Suppressor macrophage (primary cell): ENCODE measurements at regions not wholly inside any gene's neighbourhood (a gene's known extent, or its start where the extent isn't known, plus 50 kb on each side); places are given as distances from the start of the nearest gene placed in this dataset.

Experiments
- DNase-seq, 4 experiments: peaks; one replicate each; pipeline ENCODE4 v3.0.0-alpha.2; 2020 to 2022

DNA sequence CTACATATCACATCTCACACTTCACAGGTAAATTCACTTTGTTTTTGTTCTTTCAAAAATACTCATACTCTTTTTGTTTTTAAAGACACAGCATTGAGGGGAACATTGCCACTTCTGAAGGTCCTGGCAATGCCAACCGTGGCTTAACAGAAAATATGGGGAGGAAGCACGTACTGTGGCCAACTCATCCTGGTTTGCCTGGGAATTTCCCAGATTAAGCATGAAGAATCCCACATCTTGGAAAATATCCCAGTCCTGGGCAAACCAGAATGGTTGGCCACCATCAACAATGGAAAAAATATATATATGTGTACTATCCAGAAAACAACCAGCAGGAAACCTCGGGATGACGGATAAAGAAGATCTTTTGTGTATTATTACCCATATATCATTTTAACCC lies 1032.2 kb upstream of the SLC10A2 start:
- no peak for DNase-seq

DNA sequence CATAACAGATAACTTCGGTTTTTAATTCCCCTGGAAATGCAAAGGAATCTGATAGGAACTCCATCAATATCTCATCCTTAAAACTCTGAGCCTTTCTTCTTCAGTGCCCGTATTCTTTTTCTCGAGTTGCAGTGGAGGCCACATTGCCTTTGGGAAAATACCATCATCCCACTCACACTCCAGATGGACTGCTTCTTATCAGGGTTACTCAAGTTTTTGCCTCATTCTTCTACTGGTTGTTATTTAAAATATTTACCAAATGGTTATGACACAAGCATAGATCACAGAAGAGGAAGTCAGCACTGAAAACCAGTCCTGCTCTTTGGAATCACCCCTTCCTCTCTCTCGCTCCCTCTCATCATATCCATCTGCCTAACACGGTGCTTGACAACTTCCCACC lies 1020.5 kb upstream of the SLC10A2 start:
- no peak for DNase-seq

DNA sequence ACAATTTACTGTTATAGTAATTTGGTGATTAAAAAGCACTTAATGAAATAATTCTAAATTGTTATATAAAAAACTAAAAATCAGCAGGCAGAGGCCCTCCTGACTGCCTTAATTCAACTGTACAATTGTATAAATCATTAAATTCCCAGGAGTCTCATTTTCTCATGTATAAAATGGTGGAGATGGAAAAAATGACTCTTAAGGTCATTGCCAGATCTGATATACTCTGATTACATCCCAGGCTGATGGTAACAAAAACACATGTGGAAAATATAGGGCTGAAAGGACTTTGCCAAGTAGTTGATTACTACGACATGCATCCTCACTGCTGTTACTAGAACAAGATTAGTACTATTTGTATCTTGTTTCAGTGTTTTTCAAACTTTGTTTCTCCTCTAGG lies 1020.0 kb upstream of the SLC10A2 start:
- no peak for DNase-seq

DNA sequence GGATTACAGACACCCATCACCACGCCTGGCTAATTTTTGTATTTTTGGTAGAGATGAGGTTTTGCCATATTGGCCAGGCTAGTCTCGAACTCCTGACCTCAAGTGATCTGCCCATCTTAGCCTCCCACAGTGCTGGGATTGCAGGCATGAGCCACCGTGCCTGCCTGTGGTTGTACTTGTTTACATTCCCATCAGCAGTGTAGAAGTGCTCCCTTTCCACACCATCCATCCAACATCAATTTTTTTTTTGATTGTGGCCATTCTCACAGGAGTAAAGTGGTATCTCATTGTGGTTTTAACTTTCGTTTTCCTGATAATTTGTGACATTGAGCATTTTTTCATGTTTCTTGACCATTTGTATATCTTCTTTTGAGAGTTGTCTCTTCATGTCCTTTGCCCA lies 1019.4 kb upstream of the SLC10A2 start:
- DNase-seq, result no peak

DNA sequence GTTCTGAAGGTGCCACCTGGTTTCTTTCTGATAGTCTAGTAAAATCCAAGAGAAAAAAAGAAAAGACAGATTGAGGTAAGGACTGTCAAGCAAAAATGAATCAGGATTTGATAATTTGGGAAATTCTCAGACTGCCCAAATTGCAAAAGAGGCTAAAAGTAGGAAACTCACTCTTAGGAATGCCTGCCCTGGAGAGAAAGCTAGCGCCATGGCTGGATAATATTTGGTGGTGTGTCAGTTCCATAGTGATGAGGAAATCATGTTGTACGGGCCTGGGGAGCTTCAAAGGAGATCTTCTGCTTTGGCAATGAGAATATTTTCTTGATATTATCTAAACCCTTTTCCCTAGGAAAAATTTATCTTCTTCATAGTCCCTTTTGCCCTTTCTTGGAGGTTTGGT lies 1008.1 kb upstream of the SLC10A2 start:
- no peak for DNase-seq

DNA sequence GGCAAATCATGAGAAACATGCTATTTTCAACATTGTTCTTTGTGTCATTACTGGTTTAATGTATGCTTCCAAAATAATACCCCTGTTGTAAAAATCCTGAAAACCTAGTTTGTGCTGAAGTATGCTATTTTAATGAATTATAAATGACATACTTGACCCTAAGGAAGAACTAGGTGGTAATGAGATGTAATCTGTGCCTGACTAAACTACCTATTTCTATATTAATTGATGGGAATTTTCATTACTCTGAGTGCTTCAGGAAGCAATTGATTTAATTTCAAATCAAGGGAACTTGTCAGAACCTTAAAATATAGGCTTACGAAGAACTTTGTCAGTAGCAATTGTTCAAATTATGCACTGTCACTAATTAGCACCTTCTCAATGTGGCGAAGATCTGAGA lies 1005.6 kb upstream of the SLC10A2 start:
- DNase-seq, result no peak

DNA sequence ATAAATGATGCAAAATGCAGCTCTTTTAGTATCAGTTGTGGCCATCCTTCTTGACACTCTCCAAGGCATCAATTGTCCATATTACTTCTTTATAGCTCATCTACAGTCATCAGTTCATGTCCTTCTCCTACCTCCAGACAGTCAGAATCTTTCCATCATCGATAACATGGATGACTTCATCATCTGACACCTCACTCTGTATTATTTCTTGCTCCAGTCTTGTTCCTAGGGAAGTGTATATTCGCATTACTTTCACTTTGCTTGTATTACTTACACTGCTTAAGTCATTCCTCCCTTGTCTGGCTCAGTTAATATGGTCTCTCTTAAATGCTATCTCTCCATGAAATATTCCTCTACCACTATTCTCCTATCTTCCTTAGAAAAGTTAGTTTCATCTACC lies 999.1 kb upstream of the SLC10A2 start:
- DNase-seq, result no peak

DNA sequence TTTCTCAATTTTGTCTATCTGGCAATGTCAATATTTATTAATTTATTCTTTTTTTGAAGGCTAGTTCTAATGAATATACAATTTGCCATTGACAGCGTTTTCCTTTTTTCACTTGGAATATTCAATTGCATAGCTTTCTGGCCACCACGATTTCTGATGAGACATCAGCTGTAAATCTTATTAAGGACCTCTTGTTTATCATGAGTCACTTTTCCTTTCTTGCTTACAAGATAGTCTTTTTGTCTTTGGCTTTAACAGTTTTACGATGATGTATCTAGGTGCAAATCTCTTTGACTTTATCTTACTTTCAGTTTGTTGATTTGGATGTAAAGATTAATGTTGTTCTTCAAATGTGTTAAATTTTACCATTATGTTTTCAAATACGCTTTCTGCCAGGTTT lies 991.6 kb upstream of the SLC10A2 start:
- no peak for DNase-seq

DNA sequence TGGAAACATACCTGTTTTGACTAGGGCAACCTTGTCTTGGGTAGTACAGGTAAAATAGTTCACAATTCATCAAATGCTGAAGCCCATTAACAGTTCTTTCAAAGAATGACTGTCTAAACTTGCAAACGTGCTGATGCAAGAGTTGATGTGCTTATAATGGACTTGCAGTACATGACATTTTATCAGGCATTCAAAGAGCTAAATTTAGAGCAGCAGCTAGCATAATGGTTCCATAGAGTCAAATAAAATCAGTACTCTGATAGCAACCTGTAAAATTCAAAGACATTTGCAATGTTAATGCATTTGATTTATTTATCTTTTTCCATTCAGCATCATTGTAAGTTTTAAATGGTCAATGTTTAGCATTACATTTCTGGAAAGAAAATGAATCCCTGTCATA lies 979.7 kb upstream of the SLC10A2 start:
- DNase-seq, result no peak

DNA sequence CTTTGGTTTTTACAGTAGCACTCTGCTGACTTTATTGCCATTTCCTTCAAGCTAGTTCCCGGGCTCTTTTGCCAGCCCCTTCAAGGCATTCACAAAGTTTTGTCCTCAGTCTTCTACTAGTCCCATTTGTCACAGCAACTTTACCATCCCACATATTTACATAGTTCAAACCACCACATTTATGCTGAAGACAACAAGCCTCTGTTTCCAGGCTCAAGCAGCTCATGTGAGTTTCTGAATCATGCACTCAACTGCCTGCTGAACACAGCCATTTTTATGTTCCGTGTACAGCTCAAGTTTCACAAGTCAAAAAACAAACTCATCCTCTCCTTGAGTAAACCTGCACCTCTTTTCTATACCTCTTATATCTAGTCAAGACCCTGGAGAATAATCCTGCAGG lies 977.0 kb upstream of the SLC10A2 start:
- no peak for DNase-seq

DNA sequence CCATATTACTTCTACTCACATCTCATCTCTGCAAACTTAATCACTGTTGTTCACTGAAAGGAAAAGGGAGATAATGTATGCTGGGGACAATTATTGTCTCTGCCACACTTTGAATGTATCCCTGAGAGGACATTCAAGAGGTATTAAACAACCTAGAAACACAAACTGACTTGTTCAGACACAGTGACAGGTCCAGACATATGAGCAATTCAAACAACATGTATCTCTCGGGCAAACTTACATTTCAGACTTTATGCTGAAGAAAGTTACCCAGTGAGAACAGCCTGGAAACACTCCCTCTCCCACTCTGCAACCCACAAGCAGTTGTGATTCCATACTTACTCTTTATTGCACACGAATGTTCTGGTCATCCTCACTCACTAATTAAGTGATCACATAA lies 968.7 kb upstream of the SLC10A2 start:
- DNase-seq, result no peak

DNA sequence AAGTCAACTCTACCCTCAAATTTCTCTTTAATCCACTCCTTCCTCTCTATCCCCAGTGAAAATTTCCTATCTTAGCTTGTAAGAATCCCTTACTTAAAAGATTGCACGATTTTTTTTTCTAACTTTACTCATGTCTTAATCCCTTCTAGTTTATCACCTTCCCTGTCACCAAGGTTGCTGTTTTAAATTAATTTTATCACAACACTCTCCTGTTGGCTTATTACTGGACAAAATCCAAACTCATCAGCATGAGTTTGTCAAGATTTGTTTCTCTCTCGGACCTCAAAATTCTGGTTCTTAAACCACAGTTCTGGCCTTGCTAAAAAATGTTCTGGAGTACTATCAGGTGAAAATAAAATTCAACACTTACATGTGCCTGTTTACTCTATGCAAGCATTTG lies 959.1 kb upstream of the SLC10A2 start:
- no peak for DNase-seq

DNA sequence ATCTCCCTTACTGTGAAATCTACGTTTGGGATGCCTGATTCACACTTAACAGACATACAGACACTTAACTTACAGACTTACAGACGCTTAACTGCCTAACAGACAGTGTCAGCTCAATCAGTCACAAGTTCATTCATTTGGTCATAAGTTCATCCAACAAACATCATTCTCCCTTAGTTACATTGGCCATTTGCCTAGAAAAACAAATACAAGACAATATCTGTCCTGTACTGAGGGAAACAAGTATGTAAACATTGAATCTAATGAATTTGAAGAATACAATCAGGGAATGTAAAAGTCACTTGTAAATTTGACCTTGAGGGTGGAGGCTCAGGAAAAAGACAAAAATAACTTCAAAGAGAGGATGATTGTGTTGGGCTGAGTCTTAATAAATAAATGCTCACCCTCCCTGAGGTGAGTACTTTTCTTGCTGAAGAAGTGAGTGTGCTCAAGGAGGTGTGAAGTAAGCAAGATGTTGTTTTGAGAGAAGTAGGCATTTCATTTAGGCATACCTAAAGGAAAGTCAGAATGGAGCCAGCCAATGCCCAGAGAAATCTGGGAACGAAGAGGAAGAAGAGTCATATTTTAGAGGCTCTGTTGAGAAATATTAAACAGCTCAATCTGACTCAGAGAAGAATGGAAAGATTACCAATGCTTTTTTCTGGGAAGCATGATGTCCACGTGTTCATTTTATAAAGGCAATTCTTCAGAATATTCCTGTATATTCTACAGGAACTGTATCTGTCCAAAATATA lies 958.4 kb upstream of the SLC10A2 start:
- DNase-seq, result no peak

DNA sequence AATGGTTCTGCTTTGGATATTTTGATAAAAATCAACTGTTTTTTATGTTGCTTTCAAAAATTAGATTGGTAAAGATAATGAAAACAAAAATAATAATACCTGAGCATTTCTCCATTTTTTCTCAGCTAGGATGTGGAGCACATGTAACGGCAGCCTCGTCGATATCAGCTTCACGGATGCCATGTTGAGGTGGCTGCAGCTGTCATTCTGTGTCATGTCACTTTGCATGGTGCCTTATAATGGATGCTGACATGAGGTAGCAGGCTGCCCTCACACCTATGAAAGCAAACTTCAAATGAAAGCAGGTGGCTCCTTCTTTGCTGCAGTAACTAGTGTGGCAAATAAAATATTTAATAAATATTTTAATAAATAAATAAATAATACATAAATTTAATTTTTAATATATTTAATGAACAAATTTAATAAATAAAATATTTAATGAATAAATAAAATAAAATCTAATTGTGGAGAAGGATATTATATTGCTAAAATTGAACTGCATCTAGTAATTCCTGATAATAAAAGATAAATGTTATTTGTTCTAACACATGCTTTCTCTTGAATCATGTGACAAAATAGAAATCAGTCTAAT lies 955.7 kb upstream of the SLC10A2 start:
- DNase-seq, result no peak

DNA sequence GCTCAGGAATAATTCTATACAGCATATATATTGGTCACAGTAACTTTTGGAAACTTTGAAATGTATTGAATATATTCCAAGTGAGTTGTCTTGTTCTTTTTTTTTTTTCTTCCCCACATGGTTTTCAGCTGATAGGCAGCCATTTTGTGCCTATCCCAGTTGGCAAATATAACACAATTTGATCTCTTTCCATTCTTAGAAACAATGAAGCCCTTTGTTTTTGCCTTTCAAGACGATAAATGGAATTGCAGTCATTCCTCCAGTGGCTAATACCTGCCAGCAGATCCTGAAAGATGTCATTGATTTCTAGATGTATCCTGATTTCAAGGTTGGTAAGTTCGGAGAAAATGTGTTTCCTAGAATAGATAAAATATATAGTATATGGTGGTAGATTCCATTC lies 951.1 kb upstream of the SLC10A2 start:
- no peak for DNase-seq

DNA sequence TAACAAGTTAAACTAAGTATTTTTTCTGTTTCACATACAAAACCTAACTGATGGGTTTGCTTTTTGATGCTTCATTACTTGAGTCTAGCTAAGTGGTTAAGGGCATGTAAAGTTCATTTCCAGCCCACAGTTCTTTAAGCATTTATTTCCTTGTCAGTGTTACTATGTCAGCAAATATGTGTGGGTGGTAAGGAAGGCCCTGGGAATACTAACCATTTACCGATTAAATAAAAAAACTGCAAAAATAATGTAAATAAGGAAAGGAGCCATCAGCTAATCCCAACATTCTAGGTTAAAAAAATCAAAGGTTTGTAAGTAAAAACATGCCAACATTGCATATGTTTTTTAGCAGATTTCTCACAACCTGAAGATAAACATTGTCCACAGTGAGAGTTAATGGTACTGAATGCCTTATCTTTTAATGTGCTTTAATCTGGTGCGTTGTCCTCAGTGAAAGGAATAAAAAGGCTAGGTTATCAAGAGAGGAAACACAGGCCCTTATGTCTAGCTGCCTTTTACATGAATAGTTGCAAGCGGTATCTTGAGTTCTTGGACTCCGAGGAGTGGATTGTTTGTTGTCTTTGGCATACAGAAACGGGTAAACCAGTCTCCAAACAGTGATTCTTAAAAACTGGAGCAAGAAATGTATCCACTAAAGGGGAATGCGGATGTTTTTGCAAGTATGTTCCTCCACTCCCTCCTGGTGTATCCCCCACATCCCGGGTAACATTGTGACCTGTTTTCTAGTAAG lies 949.6 kb upstream of the SLC10A2 start:
- no peak for DNase-seq

DNA sequence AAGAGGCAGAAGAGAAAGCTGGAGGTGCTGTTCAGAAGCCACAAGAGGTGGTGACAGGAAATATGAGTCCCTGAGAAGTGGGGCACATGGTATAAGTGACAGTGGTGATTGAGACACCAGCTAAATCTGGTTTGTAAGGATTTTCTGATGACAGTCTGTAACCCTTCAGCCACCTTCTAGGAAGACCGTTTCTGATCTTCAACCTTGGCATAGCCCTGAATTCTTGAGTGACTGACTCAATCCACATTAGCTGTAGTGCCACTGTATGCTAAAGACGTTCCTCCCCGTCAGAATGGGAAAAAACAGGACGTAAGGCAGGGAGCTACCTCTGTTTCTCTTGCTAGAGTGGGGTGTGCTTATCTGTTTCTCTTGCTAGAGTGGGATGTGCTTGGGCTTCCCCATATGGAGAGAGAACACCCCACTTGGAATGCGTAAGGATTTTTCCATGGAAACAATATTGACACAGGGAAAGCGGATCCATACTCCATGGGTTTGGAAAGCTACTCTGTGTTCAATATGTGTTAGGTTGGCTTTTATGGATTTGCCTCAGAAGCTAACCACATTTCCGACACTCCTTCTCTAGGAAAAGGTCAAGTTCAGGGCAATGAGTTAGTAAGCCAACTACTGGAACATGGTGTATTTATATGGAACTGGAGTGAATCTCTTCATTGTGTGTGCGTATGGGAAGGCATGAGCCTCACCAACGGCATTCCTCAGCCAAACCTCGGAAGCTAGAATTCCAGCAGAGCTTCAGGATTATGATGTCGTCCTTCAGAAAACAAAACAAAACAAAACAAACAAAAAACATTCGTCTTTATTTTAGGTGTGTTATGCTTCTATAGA lies 948.8 kb upstream of the SLC10A2 start:
- no peak for DNase-seq

DNA sequence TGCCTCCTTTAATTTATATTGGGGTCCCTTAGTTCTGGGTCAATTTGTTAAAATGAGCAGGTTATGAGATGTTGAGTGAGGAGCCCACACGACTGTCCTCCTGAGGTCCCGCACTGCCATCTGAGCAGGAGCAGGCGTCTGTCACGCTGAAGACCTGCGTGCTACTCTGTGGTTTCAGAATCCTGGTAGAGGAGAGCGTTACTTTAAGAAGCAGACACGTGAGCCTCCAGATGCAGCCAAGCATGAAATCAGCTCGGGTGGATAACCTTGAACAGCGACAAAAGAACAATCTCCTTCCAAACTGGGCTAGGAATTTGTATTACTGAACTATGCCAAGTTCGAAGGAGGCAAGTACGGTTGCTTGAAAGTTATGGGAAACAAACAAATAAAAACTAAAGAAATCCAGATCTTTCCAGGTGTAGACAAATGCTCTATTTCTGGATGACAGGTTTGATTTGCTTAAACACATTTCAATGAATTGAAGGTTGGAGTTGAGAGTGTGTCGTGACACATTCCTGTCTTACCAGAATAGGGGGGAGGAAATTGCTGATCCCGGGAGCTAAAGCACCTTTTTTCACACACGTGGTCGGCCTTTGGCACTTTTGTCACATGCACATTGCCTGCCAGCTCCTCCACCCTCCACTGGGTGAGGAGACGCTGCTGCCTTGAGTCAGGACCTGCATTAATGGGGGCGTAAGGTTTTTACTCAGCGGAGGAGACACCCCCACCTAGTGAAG lies 945.5 kb upstream of the SLC10A2 start:
- no peak for DNase-seq

DNA sequence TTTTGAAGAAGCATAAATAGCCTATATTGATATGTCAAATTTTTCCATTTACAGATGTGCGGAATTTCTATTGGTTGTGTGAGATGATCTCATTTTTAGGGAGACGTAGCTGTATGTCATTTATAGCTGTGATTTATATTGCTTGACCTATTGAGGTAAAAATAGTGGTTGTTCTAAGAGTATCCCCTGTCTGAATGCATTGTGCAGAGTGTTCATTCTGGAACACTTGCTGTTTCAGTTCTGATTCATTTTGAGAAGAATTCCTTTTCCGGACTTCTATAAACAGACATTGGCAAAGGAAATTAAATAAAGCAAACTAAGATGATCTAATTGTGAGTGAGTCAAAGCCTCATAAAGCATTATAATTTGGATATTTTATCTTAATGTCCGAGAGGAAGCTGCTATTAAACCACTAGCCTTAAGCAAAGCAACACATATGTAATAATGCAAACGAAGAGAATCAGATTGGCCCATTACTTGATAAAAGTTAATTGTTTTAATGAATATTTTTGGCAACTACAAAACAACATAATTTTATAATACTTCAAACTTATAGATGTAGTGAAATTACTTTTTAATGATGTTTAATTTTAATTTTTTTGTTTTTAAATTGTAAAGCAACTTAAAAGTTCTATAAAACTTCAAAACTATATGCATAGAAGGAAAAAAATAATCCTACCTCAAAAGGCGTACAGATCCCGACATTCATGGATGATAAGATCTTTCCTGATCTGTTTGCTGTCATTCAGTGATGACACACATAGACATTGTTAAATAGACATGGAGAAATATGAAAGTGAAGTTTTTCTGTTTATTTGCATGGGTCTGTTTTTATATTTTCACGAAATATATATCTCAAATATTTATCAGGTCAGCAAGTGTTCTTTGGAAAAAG lies 942.6 kb upstream of the SLC10A2 start:
- DNase-seq, result no peak

DNA sequence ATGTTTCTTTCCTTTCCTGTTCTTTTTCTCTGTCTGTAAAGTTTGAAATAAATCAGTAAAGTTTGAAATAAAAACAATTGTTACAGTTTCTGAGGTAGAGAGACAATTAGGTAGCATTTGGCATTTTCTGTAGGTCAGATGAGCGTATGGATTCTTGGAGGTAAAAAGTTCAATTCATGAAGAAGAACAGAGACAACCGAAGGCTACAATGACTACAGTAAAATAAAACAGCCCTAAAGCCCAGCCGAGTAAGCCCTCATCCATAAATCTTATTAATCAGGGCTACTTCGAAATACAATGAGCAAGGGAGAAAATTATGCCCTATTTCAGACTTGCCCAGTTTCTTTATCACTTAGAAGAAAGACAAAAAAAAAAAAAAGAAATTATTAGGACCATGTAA lies 941.9 kb upstream of the SLC10A2 start:
- DNase-seq, result no peak

DNA sequence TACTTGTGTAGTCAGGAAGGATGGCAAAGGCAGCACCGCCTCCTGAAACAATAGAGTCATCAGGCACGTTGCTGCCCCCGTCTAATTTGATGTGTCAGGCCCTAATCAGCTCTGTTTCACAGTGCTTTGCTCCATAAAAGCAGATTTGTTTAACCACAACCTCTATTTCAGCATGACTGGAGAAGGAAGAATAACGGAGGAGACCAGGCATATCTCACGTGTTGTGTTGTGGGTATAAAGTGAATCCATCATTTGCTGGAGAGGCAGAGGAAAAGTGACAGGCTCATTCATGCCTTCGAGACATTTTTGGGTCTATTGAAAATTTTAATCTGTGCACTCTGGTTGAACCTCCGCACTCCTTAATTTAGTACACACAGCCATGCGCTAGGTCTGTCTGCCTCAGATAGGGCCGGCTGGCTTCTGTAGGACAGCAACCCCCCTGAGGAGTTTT lies 940.4 kb upstream of the SLC10A2 start:
- no peak for DNase-seq
